SU-DHL-6 (cell line): ENCODE measurements at regions not wholly inside any gene's neighbourhood (a gene's known extent, or its start where the extent isn't known, plus 50 kb on each side); places are given as distances from the start of the nearest gene placed in this dataset.

Experiments used
- H2AFZ ChIP-seq: fragments of 200-600 bp; sonication (generic); 2 replicates; pipeline ENCODE4 v1.6.1; 2014; ENCODE audit warnings: low read depth, mild to moderate bottlenecking, moderate library complexity, mixed read lengths, antibody characterized with exemption, low read length; ENCODE audit not compliant: severe bottlenecking
- H3F3A ChIP-seq: fragments of 200-600 bp; shearing (Covaris generic); 2 replicates; pipeline ENCODE4 v1.6.0; 2016; ENCODE audit warnings: antibody characterized with exemption, mild to moderate bottlenecking; ENCODE audit not compliant: insufficient read depth
- H3K27ac ChIP-seq: fragments of 200-600 bp; sonication (generic); 2 replicates; pipeline ENCODE4 v1.5.1; 2016; ENCODE audit warnings: low read depth, mild to moderate bottlenecking, low read length, moderate library complexity, mixed read lengths
- H3K27me3 ChIP-seq: fragments of 200-600 bp; sonication (generic), shearing (Covaris generic); 2 replicates; pipeline ENCODE4 v1.6.0; 2014; ENCODE audit warnings: mild to moderate bottlenecking, low read length
- H3K36me3 ChIP-seq: fragments of 200-600 bp; sonication (generic); 2 replicates; pipeline ENCODE4 v1.6.1; 2014; ENCODE audit warnings: mild to moderate bottlenecking, low read length, mixed read lengths
- H3K4me2 ChIP-seq: fragments of 300-600, 200-600 bp; shearing (Covaris generic), sonication (generic); 2 replicates; pipeline ENCODE4 v1.6.0; 2014; ENCODE audit warnings: low read length, low read depth, mild to moderate bottlenecking; ENCODE audit not compliant: poor library complexity, severe bottlenecking
- H3K4me3 ChIP-seq: fragments of 200-600 bp; sonication (generic); 2 replicates; pipeline ENCODE4 v1.5.1; 2014; ENCODE audit warnings: antibody characterized with exemption, low read length, mild to moderate bottlenecking, mixed read lengths; ENCODE audit not compliant: insufficient read depth, poor library complexity, severe bottlenecking
- H3K79me2 ChIP-seq: fragments of 200-600 bp; sonication (generic); 2 replicates; pipeline ENCODE4 v1.6.1; 2014; ENCODE audit warnings: mild to moderate bottlenecking, low read length, moderate library complexity; ENCODE audit not compliant: insufficient read depth
- H3K9ac ChIP-seq: fragments of 200-600 bp; sonication (generic); 2 replicates; pipeline ENCODE4 v1.7.0; 2014; ENCODE audit warnings: mild to moderate bottlenecking, low read length
- H3K9me2 ChIP-seq: fragments of 200-600 bp; sonication (generic); replicated peaks from 2 replicates; pipeline ENCODE4 v1.6.1; 2014; ENCODE audit warnings: low read length; ENCODE audit not compliant: insufficient read depth
- H3K9me3 ChIP-seq: fragments of 200-600 bp; sonication (generic); 2 replicates; pipeline ENCODE4 v1.6.1; 2014; ENCODE audit warnings: low read length, mixed read lengths; ENCODE audit not compliant: insufficient read depth
- H4K20me1 ChIP-seq: fragments of 200-600 bp; sonication (generic); 2 replicates; pipeline ENCODE4 v1.6.1; 2014; ENCODE audit warnings: low read depth, mild to moderate bottlenecking, antibody characterized with exemption, low read length, moderate library complexity, mixed read lengths
- EZH2phosphoT487 ChIP-seq: fragments of 200-600 bp; sonication (generic), shearing (Covaris generic); conservative IDR thresholded peaks from 2 replicates; pipeline ENCODE4 v1.6.1; 2018; ENCODE audit warnings: mild to moderate bottlenecking, antibody characterized with exemption, low read length, moderate library complexity, mixed read lengths
- TF ChIP-seq, protein P1 (sequence below): fragments of 200-600 bp; sonication (generic); IDR thresholded peaks from one replicate; pipeline ENCODE4 v1.5.1; 2017; ENCODE audit warnings: antibody characterized with exemption, mild to moderate bottlenecking, low read length, moderate library complexity; ENCODE audit not compliant: insufficient read depth, poor library complexity, severe bottlenecking

- Histone ChIP-seq H3K9me3 (no peaks in the 10 kb centered on the region), H3K36me3 (no peaks in the 10 kb centered on the region), H3K79me2 (no peaks in the 10 kb centered on the region), H3K9me2 (no peaks in the 10 kb centered on the region), H3K27me3 (no peaks in the 10 kb centered on the region), H3K27ac (no peak overlapping the region), H2AFZ (no peak overlapping the region), H3K4me3 (no peak overlapping the region), H4K20me1 (no peaks in the 10 kb centered on the region), H3K4me2 (no peak overlapping the region), H3K9ac (no peak overlapping the region), H3F3A (no peaks in the 10 kb centered on the region)
- TF ChIP-seq, protein P1, sequence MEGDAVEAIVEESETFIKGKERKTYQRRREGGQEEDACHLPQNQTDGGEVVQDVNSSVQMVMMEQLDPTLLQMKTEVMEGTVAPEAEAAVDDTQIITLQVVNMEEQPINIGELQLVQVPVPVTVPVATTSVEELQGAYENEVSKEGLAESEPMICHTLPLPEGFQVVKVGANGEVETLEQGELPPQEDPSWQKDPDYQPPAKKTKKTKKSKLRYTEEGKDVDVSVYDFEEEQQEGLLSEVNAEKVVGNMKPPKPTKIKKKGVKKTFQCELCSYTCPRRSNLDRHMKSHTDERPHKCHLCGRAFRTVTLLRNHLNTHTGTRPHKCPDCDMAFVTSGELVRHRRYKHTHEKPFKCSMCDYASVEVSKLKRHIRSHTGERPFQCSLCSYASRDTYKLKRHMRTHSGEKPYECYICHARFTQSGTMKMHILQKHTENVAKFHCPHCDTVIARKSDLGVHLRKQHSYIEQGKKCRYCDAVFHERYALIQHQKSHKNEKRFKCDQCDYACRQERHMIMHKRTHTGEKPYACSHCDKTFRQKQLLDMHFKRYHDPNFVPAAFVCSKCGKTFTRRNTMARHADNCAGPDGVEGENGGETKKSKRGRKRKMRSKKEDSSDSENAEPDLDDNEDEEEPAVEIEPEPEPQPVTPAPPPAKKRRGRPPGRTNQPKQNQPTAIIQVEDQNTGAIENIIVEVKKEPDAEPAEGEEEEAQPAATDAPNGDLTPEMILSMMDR, result no peak
- no peak for TF ChIP-seq EZH2phosphoT487
These were observed 140.9 kb upstream of the GPC1 start for GRCh38 chr2:240294514-240294913.

DNA sequence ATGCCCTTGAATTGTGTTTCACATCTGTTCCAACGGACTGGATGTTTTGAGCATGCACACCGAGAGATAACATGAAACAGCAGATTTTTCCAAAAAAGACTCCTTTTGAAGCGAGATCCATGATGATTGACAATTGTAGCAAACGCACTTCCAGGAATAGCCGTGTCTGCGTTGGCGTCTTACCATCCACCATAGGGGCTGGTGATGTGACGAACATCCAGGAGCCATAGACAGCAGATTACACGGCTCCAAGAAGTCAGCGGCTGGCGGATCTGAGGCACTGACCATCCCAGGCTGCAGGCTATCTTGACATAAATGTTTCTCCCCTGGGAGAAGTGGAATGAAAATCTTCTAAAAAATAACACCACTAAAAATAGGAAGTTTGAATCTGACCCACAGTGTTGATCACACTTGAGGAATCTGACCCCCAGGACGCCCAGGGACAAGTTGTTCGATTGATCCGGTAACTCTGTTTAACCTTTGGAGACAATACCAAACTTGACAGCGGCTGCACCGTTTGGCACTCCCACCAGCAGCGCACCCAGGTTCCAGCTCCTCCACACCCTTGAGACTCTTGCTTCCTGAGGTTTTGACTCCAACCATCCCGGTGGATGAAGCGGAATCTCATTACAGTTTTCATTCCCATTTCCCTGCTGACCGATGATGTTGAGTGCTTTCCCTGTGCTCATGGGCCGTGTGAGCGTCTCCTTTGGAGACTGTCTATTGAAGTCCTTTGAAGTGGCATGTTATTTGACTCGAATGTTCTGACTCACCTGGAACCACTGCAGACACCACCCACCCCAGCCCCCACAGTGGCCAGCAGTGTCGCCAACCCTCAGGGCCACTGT, 140.0 kb upstream of the GPC1 start:
- Histone ChIP-seq H3K9ac (no peak overlapping the region), H3K79me2 (no peaks in the 10 kb centered on the region), H3K27me3 (no peaks in the 10 kb centered on the region), H3K27ac (no peak overlapping the region), H4K20me1 (no peaks in the 10 kb centered on the region), H3K4me3 (no peak overlapping the region), H3K36me3 (no peaks in the 10 kb centered on the region), H2AFZ (no peak overlapping the region), H3K9me3 (no peaks in the 10 kb centered on the region), H3K4me2 (no peak overlapping the region), H3K9me2 (no peaks in the 10 kb centered on the region), H3F3A (no peaks in the 10 kb centered on the region)
- TF ChIP-seq, protein P1, result no peak
- TF ChIP-seq EZH2phosphoT487, result no peak

- Histone ChIP-seq H3K36me3 (no peaks in the 10 kb centered on the region), H3K9me3 (no peaks in the 10 kb centered on the region), H3K27ac (no peak overlapping the region), H3K27me3 (no peaks in the 10 kb centered on the region), H3K4me3 (no peak overlapping the region), H3K9ac (no peak overlapping the region), H3K9me2 (no peaks in the 10 kb centered on the region), H3K4me2 (no peak overlapping the region), H3K79me2 (no peaks in the 10 kb centered on the region), H2AFZ (no peak overlapping the region), H3F3A (no peaks in the 10 kb centered on the region), H4K20me1 (no peaks in the 10 kb centered on the region)
- TF ChIP-seq, protein P1, result no peak
- TF ChIP-seq EZH2phosphoT487, result no peak
These were observed 139.4 kb upstream of the GPC1 start for GRCh38 chr2:240296104-240296406.
